ENCODE measurements at regions not wholly inside any gene's neighbourhood (a gene's known extent, or its start where the extent isn't known, plus 50 kb on each side); places are given as distances from the start of the nearest gene placed in this dataset.

GRCh38 chr5:52674815-52675545 is 112.7 kb upstream of the ITGA1 start:
- DNase-seq (ENCODE audit: low read depth in 2 of 2): no peak

DNA sequence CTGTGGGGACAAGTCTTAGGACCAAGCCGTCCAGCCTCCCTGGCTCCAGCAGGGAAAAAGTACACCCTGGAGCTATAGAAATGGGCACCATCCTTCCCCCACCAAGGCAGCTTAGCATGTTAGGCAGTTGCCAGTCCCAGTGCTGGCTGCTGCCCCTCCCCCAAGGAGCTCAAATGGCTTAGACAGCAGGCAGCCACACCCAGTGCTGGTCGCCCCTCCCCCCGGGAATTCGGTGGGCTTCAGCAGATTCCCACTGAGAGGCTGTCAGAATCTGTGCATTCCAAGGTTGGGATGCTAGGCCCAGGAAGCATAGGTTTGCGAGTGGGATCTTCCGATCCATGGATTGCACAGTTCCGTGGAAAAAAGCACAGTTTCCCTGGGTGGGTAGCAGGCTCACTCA is 105.2 kb upstream of the ITGA1 start:
- no peak for DNase-seq (ENCODE audit: low read depth in 2 of 2)

GRCh38 chr5:52684051-52684450 is 103.7 kb upstream of the ITGA1 start:
- no peak for DNase-seq (ENCODE audit: low read depth in 2 of 2)

GRCh38 chr5:52685566-52685965 is 102.2 kb upstream of the ITGA1 start:
- DNase-seq (ENCODE audit: low read depth in 2 of 2): no peak

DNA sequence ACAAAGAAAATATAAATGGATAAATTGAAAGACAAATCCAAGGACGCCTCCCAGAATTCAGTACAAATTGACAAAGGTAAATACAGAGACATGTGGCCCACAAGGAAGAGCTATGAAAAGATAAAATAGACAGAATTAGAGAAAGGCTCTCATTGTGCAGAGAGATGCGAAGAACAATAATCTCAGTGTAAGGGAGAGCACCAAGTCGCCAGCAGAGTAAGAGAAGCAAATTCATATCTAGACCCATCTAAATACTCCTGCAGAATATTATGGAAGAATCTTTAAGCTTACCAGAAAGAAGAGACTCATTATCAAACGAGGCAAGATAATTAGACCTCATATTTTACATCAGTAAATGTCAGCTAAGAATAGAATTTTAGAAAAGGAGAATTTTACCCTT is 101.7 kb upstream of the ITGA1 start:
- DNase-seq (ENCODE audit: low read depth in 2 of 2): no peak

- DNase-seq (ENCODE audit: low read depth in 2 of 2): no peak
These were observed 97.4 kb upstream of the ITGA1 start for GRCh38 chr5:52690236-52690768.

- DNase-seq (ENCODE audit: low read depth in 2 of 2): no peak
These were observed 95.7 kb upstream of the ITGA1 start for GRCh38 chr5:52692039-52692438.

DNA sequence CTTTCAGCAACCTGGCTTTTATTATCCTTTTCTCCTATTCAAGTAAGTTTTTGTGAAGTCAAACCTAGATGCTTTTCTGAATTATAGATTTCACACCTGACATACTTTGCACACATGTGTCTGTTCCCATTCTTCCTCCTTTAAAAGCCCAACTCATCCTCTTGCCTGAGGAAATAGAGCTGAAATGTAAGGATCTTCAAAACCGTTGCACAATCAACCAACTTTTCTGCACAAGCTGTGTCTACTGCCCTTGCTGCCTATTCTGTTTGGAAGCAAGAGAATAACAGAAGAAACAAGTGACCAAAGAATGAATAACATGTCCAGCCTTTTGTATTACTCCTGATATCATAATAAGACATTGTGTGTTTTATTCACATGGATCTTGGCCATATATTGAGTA is 95.1 kb upstream of the ITGA1 start:
- DNase-seq (ENCODE audit: low read depth in 2 of 2): no peak

GRCh38 chr5:52693280-52693679 is 94.4 kb upstream of the ITGA1 start:
- DNase-seq (ENCODE audit: low read depth in 2 of 2): no peak

- DNase-seq (ENCODE audit: low read depth in 2 of 2): no peak
These were observed 93.9 kb upstream of the ITGA1 start for GRCh38 chr5:52693836-52694235.

- DNase-seq (ENCODE audit: low read depth in 2 of 2): no peak
These were observed 93.1 kb upstream of the ITGA1 start for GRCh38 chr5:52694648-52695047.

DNA sequence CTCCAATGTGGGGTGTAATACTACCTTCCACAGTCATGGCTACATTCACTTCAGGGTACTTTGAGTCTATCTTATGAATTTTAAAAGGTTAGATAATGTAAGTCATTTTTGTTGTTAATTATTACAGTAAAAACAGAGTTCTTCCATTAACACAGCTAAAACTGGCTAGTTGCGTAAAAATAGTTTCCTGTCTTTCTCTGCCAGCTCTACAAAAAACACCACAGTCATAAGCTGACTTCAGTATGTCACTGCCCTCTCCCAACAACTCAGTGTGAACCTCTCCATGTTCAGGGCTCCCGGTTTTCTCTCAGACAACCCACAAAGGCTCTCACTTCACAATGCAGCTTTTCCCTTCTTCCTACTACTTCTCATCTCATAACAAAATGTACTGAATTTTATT is 84.8 kb upstream of the ITGA1 start:
- no peak for DNase-seq (ENCODE audit: low read depth in 2 of 2)

DNA sequence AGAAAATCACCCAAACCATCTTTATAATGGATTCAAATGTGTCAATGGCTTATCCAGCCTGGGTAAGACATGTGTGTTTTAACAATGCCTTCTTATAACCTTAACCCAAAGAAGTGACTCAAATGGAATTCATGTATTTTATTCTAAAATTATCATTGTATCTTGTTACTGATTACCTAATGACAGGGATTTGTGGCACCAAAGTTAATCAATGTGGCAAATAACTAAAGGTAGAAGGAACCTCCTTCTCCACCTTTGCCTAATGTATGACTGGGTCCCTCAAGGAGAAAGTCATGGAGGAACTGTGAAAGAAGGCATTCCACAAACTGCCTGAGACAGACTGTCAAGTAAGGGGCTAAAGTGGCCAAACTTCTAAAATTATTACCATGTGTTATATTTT is 84.4 kb upstream of the ITGA1 start:
- DNase-seq (ENCODE audit: low read depth in 2 of 2): no peak

- DNase-seq (ENCODE audit: low read depth in 2 of 2): no peak
These were observed 82.0 kb upstream of the ITGA1 start for GRCh38 chr5:52705720-52706119.

DNA sequence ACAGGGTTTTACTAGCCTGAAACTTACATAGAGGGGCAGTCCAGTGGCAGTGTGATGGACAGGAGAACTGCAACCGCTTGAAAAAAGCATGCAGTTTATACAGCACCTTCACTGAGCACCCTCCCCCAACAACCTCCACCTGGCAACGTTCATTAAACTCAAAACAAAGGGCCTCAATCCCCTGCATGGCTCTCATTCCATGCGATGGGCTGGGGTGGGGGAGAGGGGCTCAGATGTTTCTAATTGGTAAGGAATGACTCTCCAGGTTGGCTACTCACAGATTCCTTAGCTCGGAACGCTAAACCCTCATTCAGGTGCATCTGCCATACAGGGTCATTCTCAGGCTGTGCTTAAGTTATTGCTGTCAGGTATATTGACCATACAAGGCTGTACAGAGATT is 80.9 kb upstream of the ITGA1 start:
- no peak for DNase-seq (ENCODE audit: low read depth in 2 of 2)

DNA sequence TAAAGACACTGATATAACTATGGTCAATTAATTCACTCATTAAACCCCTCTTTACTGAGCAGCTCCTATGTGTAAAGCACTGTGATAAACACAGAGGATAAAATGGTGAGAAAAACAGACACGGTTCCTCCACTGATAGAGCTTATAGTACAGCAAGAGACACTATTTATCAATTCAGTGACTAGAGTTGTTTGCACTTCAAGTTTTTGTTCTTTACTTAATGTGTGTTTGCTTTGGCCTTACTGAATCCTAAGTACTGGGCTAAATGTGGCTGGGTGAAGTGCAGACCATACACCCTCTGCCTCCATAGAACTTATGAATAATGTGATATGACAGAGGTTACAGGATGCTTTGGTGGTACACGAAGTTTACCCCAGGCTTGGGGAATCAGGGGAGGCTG is 80.1 kb upstream of the ITGA1 start:
- DNase-seq (ENCODE audit: low read depth in 2 of 2): no peak

GRCh38 chr5:52708463-52708862 is 79.3 kb upstream of the ITGA1 start:
- no peak for DNase-seq (ENCODE audit: low read depth in 2 of 2)

- no peak for DNase-seq (ENCODE audit: low read depth in 2 of 2)
These were observed 78.4 kb upstream of the ITGA1 start for GRCh38 chr5:52709167-52709925.

DNA sequence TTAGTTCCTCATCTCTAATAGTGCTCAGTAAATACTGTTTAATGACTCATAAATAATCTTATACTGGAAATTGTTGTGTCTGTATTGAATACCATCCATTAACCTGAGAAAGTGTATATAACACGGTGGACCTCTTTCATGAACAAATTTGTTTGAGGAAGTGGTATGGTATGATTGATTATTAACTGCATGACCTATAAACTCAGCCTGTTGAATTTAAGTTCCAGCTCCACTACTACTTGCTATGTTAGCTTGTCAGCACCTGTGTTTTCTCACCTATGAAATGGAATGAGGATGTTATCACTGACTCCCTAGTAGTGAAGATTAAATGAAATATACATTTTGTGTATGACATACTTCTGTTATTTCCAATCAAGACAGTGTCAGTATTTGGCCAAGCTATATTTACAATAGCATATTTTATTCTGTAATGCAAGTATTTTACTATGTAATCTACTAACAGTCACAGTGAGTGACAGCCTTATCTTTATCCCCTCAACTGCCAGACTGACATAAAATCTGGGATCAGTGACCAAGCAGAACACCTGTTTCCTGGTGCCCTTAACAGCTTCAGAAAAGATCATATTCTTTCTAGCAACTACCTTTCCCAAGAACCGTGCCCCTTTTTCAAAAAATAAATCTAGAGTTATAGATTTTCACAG is 77.3 kb upstream of the ITGA1 start:
- no peak for DNase-seq (ENCODE audit: low read depth in 2 of 2)

GRCh38 chr5:52710972-52711596 is 76.6 kb upstream of the ITGA1 start:
- no peak for DNase-seq (ENCODE audit: low read depth in 2 of 2)

GRCh38 chr5:52712354-52712753 is 75.4 kb upstream of the ITGA1 start:
- no peak for DNase-seq (ENCODE audit: low read depth in 2 of 2)

- peak in 1 of 2 experiments; percentile 15 for DNase-seq (ENCODE audit: low read depth in 2 of 2)
These were observed 62.5 kb upstream of the ITGA1 start for GRCh38 chr5:52725065-52725746.
